HG03520 (cell line): ENCODE measurements at regions not wholly inside any gene's neighbourhood (a gene's known extent, or its start where the extent isn't known, plus 50 kb on each side); places are given as distances from the start of the nearest gene placed in this dataset.
"Not testable (repeated sequence)": the region's sequence is repeated elsewhere in the genome, so short reads cannot be mapped to it uniquely, and the experiment has no call there.

Source experiments
- ATAC-seq: cut with Tn5 transposase; IDR thresholded peaks from one replicate; pipeline ENCODE4 v1.9.1; 2021; ENCODE audit warnings: mild to moderate bottlenecking, moderate library complexity; ENCODE audit not compliant: unreplicated experiment

DNA sequence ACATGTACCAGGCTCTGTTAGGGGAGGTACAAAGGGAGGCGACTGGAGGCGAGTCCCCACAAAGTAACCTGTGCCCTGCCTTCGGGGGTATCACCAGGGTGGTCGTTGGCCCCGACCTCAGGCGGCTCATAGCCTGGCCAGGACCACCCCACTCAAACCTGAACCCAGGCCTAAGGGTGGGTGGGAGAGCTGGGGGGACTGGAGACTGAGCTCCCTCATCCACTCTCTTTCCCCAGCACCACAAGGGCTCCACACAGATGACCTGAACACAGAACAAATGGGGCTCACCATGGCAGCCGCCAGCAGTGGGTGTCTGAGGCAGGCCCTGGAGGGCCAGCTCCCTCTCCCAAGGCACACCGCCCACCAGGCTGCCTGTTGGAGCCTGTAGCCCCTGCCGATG lies 120.6 kb upstream of the TNRC6C start:
- no peak for ATAC-seq

DNA sequence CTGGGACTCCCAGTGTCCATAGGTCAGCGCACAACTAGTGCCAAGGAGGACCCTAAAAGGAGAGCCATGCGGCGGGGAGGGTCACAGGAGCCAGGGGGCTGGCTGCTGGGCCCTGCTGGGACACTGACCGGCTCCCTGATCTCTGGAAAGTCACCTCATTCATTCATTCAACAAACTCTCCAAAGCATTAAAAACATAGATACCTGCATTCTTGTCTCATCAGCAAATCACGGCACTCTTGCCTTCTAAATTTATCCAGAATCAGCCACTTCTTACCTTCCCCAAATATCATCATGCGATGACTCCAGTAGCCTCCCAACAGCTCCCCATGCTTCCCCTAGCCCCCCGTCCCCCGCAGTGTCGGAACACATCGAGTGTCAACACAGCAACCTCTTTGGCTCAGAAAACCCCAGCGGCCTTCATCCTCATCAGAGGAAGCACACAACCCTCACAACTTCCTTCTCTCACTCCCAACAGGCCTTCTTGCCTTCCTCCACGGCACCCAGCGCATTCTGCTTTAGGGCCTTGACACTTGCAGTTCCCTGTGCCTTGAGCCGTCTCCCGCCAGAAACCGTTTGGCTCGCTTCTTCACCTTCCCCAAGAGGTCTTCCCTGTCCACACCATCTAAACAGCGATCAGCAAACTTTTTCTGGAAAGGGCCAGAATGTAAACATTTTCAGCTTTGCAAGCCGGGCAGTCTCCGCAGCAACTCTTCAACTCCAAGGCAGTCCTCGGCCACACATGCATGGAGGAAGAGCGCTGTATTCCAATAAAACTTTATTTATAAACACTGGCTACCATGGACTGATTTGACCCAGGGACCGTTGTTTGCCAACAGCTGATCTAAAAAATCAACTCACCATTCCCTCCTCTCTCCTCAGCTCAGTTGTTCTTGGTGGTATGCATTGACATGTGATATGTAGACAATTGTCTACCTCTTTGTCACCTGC lies 119.5 kb upstream of the TNRC6C start:
- no peak for ATAC-seq

DNA sequence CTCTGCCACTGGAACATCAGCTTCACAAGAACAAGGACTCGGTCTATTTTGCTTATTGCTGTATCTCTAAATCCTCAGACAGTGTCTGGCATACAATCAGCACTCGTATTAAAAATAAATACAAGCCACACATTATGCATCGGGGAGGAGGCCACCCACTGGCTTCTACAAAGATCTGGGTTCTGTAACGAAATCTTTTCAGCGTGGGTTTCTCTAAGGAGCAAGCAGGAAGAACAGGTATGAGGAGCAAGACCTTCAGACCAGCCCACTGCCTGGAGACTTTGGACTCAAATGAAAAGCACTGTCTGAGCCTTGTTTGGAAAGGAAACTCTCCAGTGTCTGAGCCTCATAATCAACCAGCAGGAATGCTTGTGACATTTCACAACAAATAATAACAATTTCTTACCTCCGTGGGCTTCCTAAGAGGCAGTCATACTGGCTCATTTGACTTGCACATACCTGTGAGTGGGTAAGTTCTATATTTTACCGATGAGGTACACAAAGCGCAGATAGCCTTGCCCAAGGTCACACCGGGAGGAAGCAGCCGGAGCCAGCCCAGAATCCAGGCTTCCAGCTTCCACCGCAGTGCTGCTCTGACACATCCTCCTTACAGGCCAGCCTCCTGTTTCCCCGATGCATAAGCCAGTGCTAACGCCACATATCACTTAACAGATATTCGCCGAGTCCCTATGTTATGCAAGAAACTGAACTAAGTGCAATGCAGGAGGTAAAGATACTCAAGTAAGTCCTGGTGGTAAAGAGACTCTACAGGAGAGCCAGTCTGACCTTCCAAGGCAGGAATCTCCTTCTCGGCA lies 118.6 kb upstream of the TNRC6C start:
- ATAC-seq = no peak

DNA sequence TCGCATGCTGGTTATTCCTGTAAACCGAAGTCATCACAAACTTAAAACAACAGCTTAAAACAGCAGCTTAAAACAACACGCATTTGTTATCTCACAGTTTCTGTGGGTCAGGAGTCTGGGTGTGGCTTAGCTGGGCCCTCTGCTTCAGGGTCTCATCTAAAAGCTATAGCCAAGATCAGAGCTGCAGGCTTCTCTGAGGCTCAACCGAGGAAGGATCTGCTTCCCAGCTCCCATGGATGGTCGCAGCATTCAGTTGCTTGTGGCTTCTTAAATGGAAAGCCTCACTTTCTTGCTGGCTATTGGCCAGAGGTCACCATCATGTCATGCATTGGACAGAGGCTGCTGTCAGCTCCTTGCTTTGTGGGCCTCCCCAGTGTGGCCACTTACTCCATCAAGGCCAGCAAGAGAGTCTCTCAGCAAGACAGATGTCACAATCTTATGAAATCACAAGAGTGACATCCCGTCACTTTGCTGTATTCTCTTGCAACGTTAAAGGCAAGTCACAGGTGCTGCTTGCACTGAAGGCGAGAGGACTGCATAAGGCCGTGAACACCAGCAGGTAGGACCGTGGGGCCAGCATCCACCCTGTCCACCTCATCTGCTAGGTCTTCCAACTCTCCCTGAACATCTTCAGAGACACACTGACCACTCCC lies 117.9 kb upstream of the TNRC6C start:
- no peak for ATAC-seq

DNA sequence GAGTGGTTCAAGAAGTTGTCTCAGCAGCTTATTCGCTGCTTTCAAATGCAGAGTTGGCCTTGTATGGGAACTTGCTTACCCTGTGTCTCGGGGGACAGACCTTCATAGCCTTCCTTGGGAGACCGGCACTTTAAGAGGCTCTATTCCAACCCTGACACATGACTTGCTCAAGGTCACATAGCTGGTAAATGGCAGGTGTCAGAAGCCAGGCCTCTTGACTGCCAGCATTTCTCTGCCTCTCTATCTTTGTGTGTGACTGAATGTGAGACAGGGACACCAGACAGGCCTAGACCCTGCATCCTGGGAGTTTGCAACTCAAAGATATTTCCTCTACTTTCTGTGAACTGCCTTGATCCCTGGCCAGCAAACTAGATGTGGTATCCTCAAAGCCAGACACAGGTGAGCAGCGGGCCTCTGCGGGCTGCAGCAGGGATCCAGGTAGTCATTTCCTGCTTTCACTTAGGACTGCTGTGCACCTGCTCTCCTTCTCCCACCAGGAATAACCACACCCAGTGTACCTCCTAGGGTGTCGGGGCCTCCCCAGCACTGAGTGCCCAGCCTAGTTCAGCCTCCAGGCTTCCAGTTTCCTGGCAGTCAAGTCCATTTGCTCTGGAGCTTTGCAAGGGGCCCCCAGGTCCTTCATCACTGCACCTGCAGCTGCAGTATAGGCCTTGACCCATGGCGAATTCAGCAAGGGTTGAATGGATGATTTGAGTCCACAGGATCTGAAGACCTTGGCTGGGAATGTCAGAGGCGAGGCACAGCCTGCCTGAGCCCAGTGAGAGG lies 116.6 kb upstream of the TNRC6C start:
- ATAC-seq = no peak

DNA sequence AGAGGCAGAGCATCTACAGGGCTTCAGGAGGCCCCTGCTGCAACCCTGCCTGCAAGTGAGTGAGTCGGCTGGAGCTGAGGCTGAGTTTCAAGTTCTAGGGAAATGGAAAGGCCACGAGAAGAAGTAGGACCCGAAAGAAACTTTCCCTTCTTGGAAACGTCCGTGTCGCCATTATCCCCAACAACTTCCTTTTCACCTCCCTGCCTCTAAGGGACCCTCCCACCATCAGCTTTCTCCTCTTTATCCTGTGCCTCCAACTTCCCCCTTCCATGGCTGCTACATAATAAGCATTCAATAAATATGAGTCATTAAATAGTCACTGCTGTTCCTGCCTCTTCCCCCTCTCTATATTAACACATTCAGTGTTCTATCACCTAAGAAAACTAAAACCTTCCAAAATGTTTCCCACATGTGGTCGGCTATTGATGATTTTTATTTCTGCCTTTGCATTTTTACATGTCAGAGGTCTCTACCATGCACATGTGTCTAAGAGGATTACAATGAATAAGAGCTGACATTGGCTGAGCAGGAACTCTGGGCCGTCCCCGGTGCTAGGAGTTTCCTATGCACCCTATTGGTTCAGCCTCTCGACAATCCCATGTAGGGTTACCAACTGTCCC lies 115.9 kb upstream of the TNRC6C start:
- ATAC-seq = no peak

DNA sequence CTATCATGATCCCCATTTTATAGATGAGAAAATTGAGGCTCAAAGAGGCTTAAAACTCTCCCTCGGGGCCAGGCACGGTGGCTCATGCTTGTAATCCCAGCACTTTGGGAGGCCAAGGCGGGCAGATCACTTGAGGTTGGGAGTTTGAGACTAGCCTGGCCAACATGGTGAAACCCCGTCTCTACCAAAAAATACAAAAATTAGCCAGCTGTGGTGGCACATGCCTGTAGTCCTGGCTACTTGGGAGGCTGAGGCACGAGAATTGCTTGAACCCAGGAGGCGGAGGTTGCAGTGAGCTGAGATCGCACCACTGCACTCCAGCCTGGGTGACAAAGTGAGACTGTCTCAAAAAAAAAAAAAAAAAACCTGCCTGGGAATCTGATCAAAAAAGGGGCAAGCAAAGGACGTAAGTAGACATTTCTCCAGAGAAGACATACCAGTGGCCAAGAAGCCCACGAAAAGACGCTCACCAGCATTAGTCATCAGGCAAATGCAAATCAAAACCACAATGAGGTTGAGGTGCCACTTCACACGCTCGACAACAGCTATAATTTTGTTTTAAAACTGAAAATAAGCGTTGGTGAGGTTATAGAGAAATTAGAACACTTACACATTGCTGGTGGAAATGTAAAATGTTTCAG lies 115.1 kb upstream of the TNRC6C start:
- not testable (repeated sequence) for ATAC-seq

DNA sequence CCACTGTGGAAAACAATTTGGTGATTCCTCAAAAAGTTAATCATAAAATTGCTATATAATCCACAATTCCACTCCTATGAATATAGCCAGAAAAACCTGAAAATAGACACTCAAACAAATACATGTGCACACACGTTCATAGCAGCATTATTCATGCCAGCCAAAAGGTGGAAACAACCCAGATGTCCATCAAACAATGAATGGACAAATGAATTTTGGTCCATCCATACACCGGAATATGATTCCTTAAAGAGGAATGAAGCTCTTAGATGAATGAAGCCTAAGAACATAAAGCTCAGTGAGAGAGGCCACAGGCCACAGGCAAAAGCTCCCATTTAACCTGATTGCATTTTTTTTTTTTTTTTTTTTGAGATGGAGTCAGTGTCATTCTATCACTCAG lies 114.6 kb upstream of the TNRC6C start:
- ATAC-seq = no peak

DNA sequence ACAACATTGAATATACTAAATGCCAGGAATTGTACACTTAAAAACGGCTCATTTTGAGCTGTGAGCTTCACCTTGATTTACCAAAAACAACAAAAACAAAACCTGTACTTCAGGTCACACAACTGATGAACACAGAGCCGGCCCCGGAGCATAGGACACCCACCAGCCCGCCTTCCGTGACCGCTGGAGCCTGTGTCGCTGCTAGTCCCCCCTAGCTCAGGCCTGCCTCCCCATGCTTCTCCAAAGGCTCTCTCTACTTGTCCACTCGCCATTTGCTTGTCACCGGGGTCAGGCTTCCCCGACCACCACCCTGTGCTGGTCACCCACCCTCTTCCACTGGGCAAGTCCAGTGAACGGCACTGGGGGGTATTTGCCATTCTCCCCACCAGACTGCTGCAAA lies 113.8 kb upstream of the TNRC6C start:
- ATAC-seq = no peak

DNA sequence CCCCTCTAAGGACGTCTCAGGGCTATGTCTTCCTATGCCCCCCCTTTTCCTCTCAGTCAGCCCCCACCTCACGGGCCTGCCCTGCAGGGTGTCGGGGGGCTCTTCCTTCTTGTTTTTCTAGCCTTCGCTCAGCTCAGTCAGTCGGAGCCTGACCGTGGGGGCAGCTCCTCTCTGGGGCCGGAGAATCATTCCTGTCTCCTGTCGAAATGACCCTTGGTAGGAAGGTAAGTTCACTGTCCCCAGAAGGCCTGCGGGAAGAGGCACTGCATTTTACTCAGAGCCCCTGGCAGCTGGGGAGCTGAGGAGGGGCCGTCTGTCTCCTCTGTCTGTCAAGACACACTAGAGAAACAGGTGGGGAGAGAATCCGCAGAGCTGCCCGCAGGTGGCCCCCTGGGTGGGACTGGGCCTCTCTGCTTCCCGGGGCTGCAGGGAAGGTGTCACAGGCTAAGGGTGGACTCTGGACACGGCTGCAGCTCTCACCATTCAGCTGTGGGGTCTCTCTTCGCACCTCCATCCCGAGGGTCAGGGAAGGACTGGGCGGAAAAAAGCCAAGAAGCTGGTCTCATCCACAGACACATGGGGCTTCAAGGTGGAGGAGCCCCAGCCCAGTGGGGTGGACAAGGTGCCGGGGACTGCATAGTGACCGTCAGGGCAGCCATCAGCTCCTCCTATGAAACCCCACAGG lies 112.8 kb upstream of the TNRC6C start:
- no peak for ATAC-seq

DNA sequence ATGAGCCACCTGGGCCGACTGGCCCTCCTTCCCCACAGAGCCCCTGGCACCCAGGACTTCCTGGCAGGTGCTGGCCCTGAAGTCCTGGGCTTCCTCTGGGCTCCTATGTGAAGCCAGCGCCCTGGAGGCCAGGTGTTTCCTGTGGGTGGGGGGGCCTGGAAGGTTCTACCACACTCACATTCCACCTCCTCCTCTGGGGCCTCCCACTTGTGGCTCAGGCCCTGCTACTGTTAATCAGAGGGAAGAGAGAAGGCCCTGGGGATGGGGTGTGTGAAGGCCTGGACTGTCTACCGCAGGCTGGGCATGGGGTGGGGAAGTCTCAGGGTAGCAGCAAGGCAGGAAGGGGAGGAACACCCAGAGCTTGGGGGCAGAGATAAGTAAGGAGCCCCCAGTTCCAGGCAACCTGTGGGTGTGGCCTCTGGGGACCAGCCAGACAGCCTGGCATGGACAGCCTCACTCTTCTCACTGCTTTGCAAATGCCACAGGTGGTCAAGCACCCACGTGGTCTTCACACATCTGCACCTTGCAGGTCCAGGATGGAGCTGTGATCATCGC lies 111.9 kb upstream of the TNRC6C start:
- ATAC-seq = no peak

DNA sequence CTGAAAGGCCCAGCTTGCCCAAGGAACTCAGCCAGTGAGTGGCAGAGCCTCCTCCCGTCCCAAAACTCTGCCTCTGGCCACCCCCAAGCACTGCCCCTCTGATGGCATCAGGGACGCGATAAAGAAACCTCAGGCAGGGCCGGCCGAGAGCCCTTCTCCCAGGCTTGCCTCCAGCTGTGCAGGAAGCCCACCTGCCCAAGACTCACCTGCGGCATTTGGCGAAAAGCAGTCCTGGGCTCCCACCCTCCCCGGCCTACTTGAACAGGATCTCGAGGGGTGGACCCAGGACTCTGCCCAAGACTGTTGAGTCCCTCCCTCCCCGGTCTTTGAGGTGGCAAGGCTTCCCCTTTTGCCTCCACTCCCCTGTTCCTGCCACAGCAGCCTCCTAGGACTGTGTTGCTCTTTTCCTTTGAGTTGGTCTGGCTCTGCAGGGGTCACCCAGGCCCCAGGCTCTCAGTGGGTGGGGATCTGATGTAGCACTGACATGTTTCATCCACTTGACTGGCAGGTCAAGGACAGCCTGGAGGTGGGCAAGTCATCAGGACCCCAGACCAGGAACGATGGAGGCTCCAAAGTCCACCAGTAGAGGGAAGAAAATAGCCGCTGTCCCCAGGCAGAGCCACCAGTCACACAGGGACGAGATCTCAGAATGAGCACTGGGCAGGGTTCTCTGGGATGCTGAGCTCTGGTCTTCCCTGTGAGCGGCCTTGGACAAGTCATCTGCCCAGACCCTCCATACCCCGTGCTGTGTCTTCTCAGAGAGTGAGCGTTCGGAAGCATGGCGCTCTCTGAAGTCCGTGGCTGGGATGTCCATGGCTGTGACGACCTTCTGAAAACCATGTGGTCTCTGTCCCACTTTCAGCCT lies 111.0 kb upstream of the TNRC6C start:
- no peak for ATAC-seq

DNA sequence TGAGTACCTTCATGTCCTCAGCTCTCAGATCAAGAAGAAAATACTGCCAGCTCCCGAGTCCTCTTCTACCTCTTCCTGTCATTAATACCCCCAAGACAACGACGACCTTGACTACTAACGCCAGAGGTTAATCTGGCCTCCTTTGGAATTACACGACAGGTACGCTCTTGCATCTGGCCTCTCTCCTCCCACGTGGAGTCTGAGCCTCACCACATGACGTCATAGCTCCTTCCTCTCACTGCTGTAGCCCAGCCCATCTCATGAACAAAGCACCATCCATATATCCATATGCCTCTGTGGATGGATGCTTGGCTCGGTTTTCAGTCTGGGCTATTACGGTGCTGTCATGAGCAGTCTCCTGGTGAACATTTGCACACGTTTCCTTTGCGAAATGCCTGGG lies 110.2 kb upstream of the TNRC6C start:
- ATAC-seq = no peak

DNA sequence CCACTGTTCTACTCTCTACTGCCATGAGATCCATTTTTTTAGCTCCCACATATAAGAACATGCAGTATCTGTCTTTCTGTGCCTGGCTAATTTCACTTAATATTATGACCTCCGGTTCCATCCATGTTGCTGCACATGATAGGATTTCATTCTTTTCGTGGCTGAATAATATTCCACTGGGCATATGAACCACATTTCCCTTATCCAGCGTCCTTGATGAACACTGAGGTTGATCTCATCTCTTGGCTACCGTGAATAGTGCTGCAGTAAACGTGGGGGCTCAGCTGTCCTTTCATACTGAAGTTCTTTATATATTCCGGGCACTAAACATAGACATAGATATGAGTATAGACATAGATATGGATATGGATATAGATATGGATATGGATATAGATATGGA lies 109.3 kb upstream of the TNRC6C start:
- no peak for ATAC-seq

DNA sequence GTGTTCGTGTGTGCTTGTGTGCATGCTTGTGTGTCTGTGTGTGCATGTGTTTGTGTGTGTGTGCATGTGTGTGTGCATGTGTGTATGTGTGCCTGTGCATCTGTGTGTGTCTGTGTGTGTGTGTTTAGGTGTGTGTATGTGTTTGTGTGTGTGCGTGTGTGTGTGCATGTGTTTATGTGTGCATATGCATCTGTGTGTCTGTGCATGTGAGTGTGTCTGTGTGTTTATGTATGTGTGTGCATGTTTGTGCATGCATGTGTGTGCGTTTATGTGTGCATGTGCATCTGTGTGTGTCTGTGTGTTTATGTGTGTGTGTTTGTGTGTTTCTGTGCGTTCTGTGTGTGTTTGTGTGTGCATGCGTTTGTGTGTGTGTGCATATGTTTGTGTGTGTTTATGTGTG lies 106.6 kb upstream of the TNRC6C start:
- ATAC-seq = no peak

DNA sequence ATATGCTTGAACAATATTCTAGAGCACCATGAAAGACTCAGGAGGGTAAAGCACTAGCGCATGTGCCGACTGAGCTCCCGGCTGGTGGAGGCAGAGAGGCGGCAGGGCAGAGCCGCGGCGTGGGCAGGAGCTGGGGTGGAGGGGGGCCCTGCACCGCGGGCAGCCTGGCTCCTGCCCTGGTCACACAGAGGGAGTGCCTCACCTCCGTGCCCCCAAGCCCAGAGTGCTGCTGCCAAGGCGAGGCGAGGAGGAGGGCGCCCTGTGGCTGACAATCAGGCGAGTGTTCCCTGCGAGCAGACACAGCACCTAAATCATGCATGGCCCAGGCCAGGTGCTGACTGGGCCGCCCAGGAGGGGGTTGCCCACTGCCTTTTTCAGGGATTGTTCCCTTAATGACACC lies 105.8 kb upstream of the TNRC6C start:
- ATAC-seq = no peak

DNA sequence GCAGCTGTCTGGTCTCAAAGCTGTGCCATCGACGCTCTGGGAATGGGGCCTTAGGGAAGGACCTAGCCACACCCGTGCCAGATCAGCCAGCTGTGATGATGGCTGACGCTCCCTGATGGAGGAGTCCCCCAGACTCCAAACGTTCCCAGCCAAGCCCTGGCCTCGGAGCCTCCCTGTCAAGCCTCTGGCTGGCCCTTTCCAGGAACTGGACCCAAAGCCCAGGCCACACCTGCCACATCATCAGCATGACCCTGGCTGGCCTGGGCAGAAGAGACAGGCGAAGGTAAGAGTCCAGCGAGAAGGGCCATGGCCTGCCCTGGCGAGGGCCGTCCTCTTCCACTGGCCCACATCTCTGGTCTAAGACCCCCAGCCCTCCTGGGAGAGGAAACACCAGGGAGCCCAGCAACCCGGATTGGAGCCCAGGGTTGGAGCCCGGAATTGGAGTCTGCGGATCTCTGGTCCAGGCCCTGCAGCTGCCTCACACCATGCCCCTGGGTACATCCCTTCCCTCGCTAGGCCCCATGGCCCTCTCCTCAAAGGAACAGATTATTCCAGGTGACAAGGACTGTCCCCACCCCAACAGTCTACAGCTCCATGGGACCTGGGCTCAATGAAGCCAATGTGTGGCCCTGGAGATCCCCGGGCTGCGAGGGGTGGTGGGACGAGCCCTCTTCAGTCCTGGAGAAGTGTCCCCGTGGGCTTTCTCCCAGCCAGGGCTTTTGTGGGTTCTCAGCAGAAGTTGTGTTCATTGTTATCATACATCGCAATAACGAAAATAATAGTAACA lies 105.1 kb upstream of the TNRC6C start:
- ATAC-seq = no peak
